Neural cell (in vitro differentiated cells): ENCODE measurements at regions not wholly inside any gene's neighbourhood (a gene's known extent, or its start where the extent isn't known, plus 50 kb on each side); places are given as distances from the start of the nearest gene placed in this dataset.
"Not testable (repeated sequence)": the region's sequence is repeated elsewhere in the genome, so short reads cannot be mapped to it uniquely, and the experiment has no call there.

Source experiments
- H2AFZ ChIP-seq: fragments of 200-600, 300-800 bp; sonication (generic), shearing (Covaris generic); 2 replicates; pipeline ENCODE4 v1.6.0; 2014; ENCODE audit warnings: low read depth, mild to moderate bottlenecking, antibody characterized with exemption, low read length, moderate library complexity
- H3F3A ChIP-seq: fragments of 200-600 bp; shearing (Covaris generic); 2 replicates; pipeline ENCODE4 v1.6.1; 2016; ENCODE audit warnings: mild to moderate bottlenecking, moderate library complexity, mixed read lengths, antibody characterized with exemption, low read length; ENCODE audit not compliant: insufficient read depth, poor library complexity, severe bottlenecking
- H3K27ac ChIP-seq: fragments of 200-600, 300-800 bp; sonication (generic), shearing (Covaris generic); 2 replicates; pipeline ENCODE4 v1.5.1; 2014; ENCODE audit warnings: mild to moderate bottlenecking, low read length, moderate library complexity
- H3K27me3 ChIP-seq: fragments of 300-800, 200-600 bp; sonication (generic), shearing (Covaris generic); 2 replicates; pipeline ENCODE4 v1.6.0; 2014; ENCODE audit warnings: mild to moderate bottlenecking, low read depth, low read length, moderate library complexity; ENCODE audit not compliant: insufficient read depth
- H3K36me3 ChIP-seq: fragments of 300-800, 200-600 bp; sonication (generic), shearing (Covaris generic); 2 replicates; pipeline ENCODE4 v1.5.1; 2014; ENCODE audit warnings: mild to moderate bottlenecking, antibody characterized with exemption, low read length, moderate library complexity; ENCODE audit not compliant: insufficient read depth
- H3K4me2 ChIP-seq: fragments of 300-800, 200-600 bp; sonication (generic), shearing (Covaris generic); 2 replicates; pipeline ENCODE4 v1.6.0; 2014; ENCODE audit warnings: mild to moderate bottlenecking, low read length
- H3K4me3 ChIP-seq: fragments of 300-800, 200-600 bp; sonication (generic), shearing (Covaris generic); 2 replicates; pipeline ENCODE4 v1.5.1; 2014; ENCODE audit warnings: mild to moderate bottlenecking, low read length, moderate library complexity
- H3K79me2 ChIP-seq: fragments of 200-600 bp; shearing (Covaris generic); replicated peaks from 2 replicates; pipeline ENCODE4 v1.6.0; 2014; ENCODE audit warnings: mild to moderate bottlenecking, low read length, moderate library complexity; ENCODE audit not compliant: insufficient read depth
- H3K9ac ChIP-seq: fragments of 300-800, 200-600 bp; sonication (generic), shearing (Covaris generic); 2 replicates; pipeline ENCODE4 v1.6.1; 2016; ENCODE audit warnings: mild to moderate bottlenecking, low read length, mixed read lengths
- H3K9me2 ChIP-seq: fragments of 200-600 bp; shearing (Covaris generic); 2 replicates; pipeline ENCODE4 v1.6.1; 2016; ENCODE audit warnings: mild to moderate bottlenecking, low read length, mixed read lengths; ENCODE audit not compliant: insufficient read depth
- H3K9me3 ChIP-seq: fragments of 200-600, 300-800 bp; sonication (generic), shearing (Covaris generic); 2 replicates; pipeline ENCODE4 v1.6.1; 2016; ENCODE audit warnings: mild to moderate bottlenecking, mixed run types, low read length, moderate library complexity, mixed read lengths
- H4K20me1 ChIP-seq: fragments of 200-600 bp; shearing (Covaris generic); 2 replicates; pipeline ENCODE4 v1.6.1; 2016; ENCODE audit warnings: mild to moderate bottlenecking, mixed run types; ENCODE audit not compliant: insufficient read depth
- EP300 ChIP-seq: fragments of 450-650 bp; conservative IDR thresholded peaks from 2 replicates; pipeline ENCODE4 v1.6.1; 2014; ENCODE audit warnings: antibody characterized with exemption, mild to moderate bottlenecking, moderate library complexity; ENCODE audit not compliant: poor library complexity, severe bottlenecking
- EZH2 ChIP-seq: fragments of 200-600, 300-800 bp; shearing (Covaris generic), sonication (generic); IDR thresholded peaks from 2 replicates; pipeline ENCODE4 v1.6.1; 2014; ENCODE audit warnings: antibody characterized with exemption, low read length, borderline replicate concordance, mild to moderate bottlenecking; ENCODE audit not compliant: insufficient read depth, poor library complexity, severe bottlenecking
- MXI1 ChIP-seq: fragments of 450-650 bp; conservative IDR thresholded peaks from 2 replicates; pipeline ENCODE4 v1.6.1; 2014; ENCODE audit warnings: antibody characterized with exemption, mild to moderate bottlenecking; ENCODE audit not compliant: poor library complexity, severe bottlenecking
- POLR2AphosphoS5 ChIP-seq: IDR thresholded peaks from 2 replicates; pipeline ENCODE4 v1.6.1; 2012
- RAD21 ChIP-seq: fragments of 450-650 bp; conservative IDR thresholded peaks from 2 replicates; pipeline ENCODE4 v1.6.1; 2014; ENCODE audit warnings: antibody characterized with exemption, mild to moderate bottlenecking, moderate library complexity
- SMC3 ChIP-seq: fragments of 450-650 bp; conservative IDR thresholded peaks from 2 replicates; pipeline ENCODE4 v1.6.1; 2014; ENCODE audit warnings: antibody characterized with exemption, mild to moderate bottlenecking, moderate library complexity; ENCODE audit not compliant: poor library complexity
- TAF1 ChIP-seq: IDR thresholded peaks from 2 replicates; pipeline ENCODE4 v1.6.1; 2012; ENCODE audit warnings: low read depth
- TF ChIP-seq, protein P1 (sequence below): IDR thresholded peaks from 2 replicates; pipeline ENCODE4 v1.6.1; 2012; ENCODE audit warnings: borderline replicate concordance
- TF ChIP-seq, protein P2 (sequence below): fragments of 450-650 bp; IDR thresholded peaks from 2 replicates; pipeline ENCODE4 v1.5.1; 2014; ENCODE audit warnings: antibody characterized with exemption, mild to moderate bottlenecking, moderate library complexity; ENCODE audit not compliant: poor library complexity, severe bottlenecking

GRCh38 chr4:179051206-179051605 is 1609.0 kb upstream of the AGA start:
- H3K9ac ChIP-seq, result no peak overlapping the region
- H3K4me2 ChIP-seq, result no peak overlapping the region
- H3K9me3 ChIP-seq, result no peaks in the 10 kb centered on the region
- no peaks in the 10 kb centered on the region for H4K20me1 ChIP-seq
- H3K9me2 ChIP-seq, result no peaks in the 10 kb centered on the region
- no peak overlapping the region for H2AFZ ChIP-seq
- no peaks in the 10 kb centered on the region for H3K79me2 ChIP-seq
- no peaks in the 10 kb centered on the region for H3K27me3 ChIP-seq
- no peaks in the 10 kb centered on the region for H3K36me3 ChIP-seq
- TF ChIP-seq SMC3, result no peak
- TF ChIP-seq TAF1, result no peak
- no peak for TF ChIP-seq RAD21
- TF ChIP-seq EZH2, result no peak
- TF ChIP-seq, protein P1, sequence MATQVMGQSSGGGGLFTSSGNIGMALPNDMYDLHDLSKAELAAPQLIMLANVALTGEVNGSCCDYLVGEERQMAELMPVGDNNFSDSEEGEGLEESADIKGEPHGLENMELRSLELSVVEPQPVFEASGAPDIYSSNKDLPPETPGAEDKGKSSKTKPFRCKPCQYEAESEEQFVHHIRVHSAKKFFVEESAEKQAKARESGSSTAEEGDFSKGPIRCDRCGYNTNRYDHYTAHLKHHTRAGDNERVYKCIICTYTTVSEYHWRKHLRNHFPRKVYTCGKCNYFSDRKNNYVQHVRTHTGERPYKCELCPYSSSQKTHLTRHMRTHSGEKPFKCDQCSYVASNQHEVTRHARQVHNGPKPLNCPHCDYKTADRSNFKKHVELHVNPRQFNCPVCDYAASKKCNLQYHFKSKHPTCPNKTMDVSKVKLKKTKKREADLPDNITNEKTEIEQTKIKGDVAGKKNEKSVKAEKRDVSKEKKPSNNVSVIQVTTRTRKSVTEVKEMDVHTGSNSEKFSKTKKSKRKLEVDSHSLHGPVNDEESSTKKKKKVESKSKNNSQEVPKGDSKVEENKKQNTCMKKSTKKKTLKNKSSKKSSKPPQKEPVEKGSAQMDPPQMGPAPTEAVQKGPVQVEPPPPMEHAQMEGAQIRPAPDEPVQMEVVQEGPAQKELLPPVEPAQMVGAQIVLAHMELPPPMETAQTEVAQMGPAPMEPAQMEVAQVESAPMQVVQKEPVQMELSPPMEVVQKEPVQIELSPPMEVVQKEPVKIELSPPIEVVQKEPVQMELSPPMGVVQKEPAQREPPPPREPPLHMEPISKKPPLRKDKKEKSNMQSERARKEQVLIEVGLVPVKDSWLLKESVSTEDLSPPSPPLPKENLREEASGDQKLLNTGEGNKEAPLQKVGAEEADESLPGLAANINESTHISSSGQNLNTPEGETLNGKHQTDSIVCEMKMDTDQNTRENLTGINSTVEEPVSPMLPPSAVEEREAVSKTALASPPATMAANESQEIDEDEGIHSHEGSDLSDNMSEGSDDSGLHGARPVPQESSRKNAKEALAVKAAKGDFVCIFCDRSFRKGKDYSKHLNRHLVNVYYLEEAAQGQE, result no peak
- TF ChIP-seq EP300, result no peak
- no peak for TF ChIP-seq POLR2AphosphoS5
- TF ChIP-seq, protein P2, sequence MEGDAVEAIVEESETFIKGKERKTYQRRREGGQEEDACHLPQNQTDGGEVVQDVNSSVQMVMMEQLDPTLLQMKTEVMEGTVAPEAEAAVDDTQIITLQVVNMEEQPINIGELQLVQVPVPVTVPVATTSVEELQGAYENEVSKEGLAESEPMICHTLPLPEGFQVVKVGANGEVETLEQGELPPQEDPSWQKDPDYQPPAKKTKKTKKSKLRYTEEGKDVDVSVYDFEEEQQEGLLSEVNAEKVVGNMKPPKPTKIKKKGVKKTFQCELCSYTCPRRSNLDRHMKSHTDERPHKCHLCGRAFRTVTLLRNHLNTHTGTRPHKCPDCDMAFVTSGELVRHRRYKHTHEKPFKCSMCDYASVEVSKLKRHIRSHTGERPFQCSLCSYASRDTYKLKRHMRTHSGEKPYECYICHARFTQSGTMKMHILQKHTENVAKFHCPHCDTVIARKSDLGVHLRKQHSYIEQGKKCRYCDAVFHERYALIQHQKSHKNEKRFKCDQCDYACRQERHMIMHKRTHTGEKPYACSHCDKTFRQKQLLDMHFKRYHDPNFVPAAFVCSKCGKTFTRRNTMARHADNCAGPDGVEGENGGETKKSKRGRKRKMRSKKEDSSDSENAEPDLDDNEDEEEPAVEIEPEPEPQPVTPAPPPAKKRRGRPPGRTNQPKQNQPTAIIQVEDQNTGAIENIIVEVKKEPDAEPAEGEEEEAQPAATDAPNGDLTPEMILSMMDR, result no peak
- TF ChIP-seq MXI1, result no peak
- H3K4me3 ChIP-seq, result no peak overlapping the region
- H3F3A ChIP-seq, result no peaks in the 10 kb centered on the region
- no peak overlapping the region for H3K27ac ChIP-seq

- Histone ChIP-seq H3K9ac (no peak overlapping the region), H3K9me2 (no peaks in the 10 kb centered on the region), H3K27ac (no peak overlapping the region), H3K36me3 (no peaks in the 10 kb centered on the region), H2AFZ (no peak overlapping the region), H3K4me2 (no peak overlapping the region), H3K4me3 (no peak overlapping the region), H3K79me2 (no peaks in the 10 kb centered on the region), H3F3A (no peaks in the 10 kb centered on the region), H3K27me3 (no peaks in the 10 kb centered on the region), H4K20me1 (no peaks in the 10 kb centered on the region), H3K9me3 (no peaks in the 10 kb centered on the region)
- TF ChIP-seq MXI1 (no peak), RAD21 (no peak), EP300 (no peak), TAF1 (no peak), POLR2AphosphoS5 (no peak), SMC3 (no peak)
- TF ChIP-seq, protein P2, result no peak
Observed at GRCh38 chr4:179059396-179059795, 1617.2 kb upstream of the AGA start.

GRCh38 chr4:179066254-179066653 is 1624.0 kb upstream of the AGA start:
- H3K27me3 ChIP-seq, H3K79me2 ChIP-seq, H3F3A ChIP-seq, H3K9me3 ChIP-seq, H4K20me1 ChIP-seq, H2AFZ ChIP-seq, H3K4me2 ChIP-seq, H3K36me3 ChIP-seq, H3K9me2 ChIP-seq, H3K4me3 ChIP-seq, H3K9ac ChIP-seq, H3K27ac ChIP-seq: not testable (repeated sequence)
